Adipocyte (in vitro differentiated cells): ENCODE measurements at regions not wholly inside any gene's neighbourhood (a gene's known extent, or its start where the extent isn't known, plus 50 kb on each side); places are given as distances from the start of the nearest gene placed in this dataset.
"Not testable (repeated sequence)": the region's sequence is repeated elsewhere in the genome, so short reads cannot be mapped to it uniquely, and the experiment has no call there.

Source experiments
- DNase-seq: peaks from one replicate; pipeline ENCODE4 v3.0.0-alpha.2; 2015; ENCODE audit warnings: low read depth
- H3K27me3 ChIP-seq: replicated peaks from 2 replicates; pipeline ENCODE4 v1.7.0; 2013; ENCODE audit warnings: mild to moderate bottlenecking, low read length, moderate library complexity; ENCODE audit not compliant: control insufficient read depth, insufficient read depth
- H3K36me3 ChIP-seq: 2 replicates; pipeline ENCODE4 v1.7.0; 2013; ENCODE audit warnings: low read length, mild to moderate bottlenecking, moderate library complexity; ENCODE audit not compliant: control insufficient read depth, insufficient read depth, severe bottlenecking
- H3K4me1 ChIP-seq: 2 replicates; pipeline ENCODE4 v1.7.0; 2013; ENCODE audit warnings: mild to moderate bottlenecking, low read length, moderate library complexity; ENCODE audit not compliant: control insufficient read depth, insufficient read depth
- H3K4me3 ChIP-seq: 2 replicates; pipeline ENCODE4 v1.7.0; 2013; ENCODE audit warnings: mild to moderate bottlenecking, low read length, moderate library complexity
- H3K9ac ChIP-seq: 2 replicates; pipeline ENCODE4 v1.7.0; 2013; ENCODE audit warnings: mild to moderate bottlenecking, low read length, moderate library complexity
- H3K9me3 ChIP-seq: 2 replicates; pipeline ENCODE4 v1.7.0; 2013; ENCODE audit warnings: mild to moderate bottlenecking, low read length, moderate library complexity; ENCODE audit not compliant: control insufficient read depth

GRCh38 chr3:193822492-193823212 is 229.6 kb downstream of the OPA1 start:
- no peak overlapping the region for H3K9ac ChIP-seq
- H3K36me3 ChIP-seq: no peaks in the 10 kb centered on the region
- H3K4me3 ChIP-seq: no peak overlapping the region
- H3K4me1 ChIP-seq: peaks cover 17% of the 10 kb centered on the region
- no peak for DNase-seq
- peaks cover 9% of the 10 kb centered on the region for H3K27me3 ChIP-seq
- no peaks in the 10 kb centered on the region for H3K9me3 ChIP-seq

GRCh38 chr3:193823213-193823605 is 230.2 kb downstream of the OPA1 start:
- H3K9me3 ChIP-seq, H3K9ac ChIP-seq, H3K27me3 ChIP-seq, H3K36me3 ChIP-seq, H3K4me3 ChIP-seq, DNase-seq: not testable (repeated sequence)
- peaks cover 17% of the 10 kb centered on the region for H3K4me1 ChIP-seq

GRCh38 chr3:193824365-193824764 is 231.4 kb downstream of the OPA1 start:
- Histone ChIP-seq H3K36me3 (no peaks in the 10 kb centered on the region), H3K4me1 (peaks cover 17% of the 10 kb centered on the region), H3K27me3 (peaks cover 4% of the 10 kb centered on the region), H3K9ac (no peak overlapping the region), H3K4me3 (no peak overlapping the region), H3K9me3 (no peaks in the 10 kb centered on the region)
- DNase-seq: no peak

GRCh38 chr3:193825617-193826016 is 232.6 kb downstream of the OPA1 start:
- H3K36me3 ChIP-seq: no peaks in the 10 kb centered on the region
- no peaks in the 10 kb centered on the region for H3K9me3 ChIP-seq
- H3K27me3 ChIP-seq: peaks cover 3% of the 10 kb centered on the region
- no peak overlapping the region for H3K9ac ChIP-seq
- DNase-seq: no peak
- H3K4me3 ChIP-seq: no peak overlapping the region
- peaks cover 21% of the 10 kb centered on the region for H3K4me1 ChIP-seq

- Histone ChIP-seq H3K4me1 (peaks cover 21% of the 10 kb centered on the region), H3K9ac (peak overlapping the region; percentile 21), H3K4me3 (peak overlapping the region; percentile 20), H3K27me3 (peaks cover 3% of the 10 kb centered on the region), H3K9me3 (no peaks in the 10 kb centered on the region), H3K36me3 (no peaks in the 10 kb centered on the region)
- DNase-seq: peak; percentile 36
Observed at GRCh38 chr3:193826159-193826795, 233.3 kb downstream of the OPA1 start.

GRCh38 chr3:193827040-193827669 is 234.1 kb downstream of the OPA1 start:
- Histone ChIP-seq H3K4me1 (peaks cover 21% of the 10 kb centered on the region), H3K27me3 (peaks cover 3% of the 10 kb centered on the region), H3K9me3 (no peaks in the 10 kb centered on the region), H3K9ac (no peak overlapping the region), H3K4me3 (peak overlapping the region; percentile 6), H3K36me3 (no peaks in the 10 kb centered on the region)
- no peak for DNase-seq

DNA sequence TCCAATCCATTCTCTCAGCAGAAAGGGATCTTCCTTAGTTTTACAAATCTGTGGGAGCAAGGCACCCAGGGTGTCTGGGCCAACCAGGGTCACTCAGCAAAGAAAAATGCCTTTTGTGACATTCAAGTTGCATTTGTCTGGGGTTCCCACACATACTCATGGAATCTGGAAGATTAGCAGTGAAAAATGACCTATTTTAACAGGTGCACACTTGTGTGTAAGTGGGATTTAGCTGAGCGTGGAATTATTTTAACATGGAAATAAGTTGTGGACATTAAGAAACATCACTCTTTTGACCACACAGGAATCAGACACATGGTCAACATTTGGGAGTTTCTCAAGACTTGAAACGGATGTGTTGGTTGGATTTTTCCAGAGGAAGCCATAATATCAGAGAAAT is 234.9 kb downstream of the OPA1 start:
- H3K9me3 ChIP-seq: no peaks in the 10 kb centered on the region
- peaks cover 3% of the 10 kb centered on the region for H3K27me3 ChIP-seq
- no peak overlapping the region for H3K4me3 ChIP-seq
- H3K9ac ChIP-seq: no peak overlapping the region
- H3K4me1 ChIP-seq: peaks cover 21% of the 10 kb centered on the region
- no peaks in the 10 kb centered on the region for H3K36me3 ChIP-seq
- no peak for DNase-seq

DNA sequence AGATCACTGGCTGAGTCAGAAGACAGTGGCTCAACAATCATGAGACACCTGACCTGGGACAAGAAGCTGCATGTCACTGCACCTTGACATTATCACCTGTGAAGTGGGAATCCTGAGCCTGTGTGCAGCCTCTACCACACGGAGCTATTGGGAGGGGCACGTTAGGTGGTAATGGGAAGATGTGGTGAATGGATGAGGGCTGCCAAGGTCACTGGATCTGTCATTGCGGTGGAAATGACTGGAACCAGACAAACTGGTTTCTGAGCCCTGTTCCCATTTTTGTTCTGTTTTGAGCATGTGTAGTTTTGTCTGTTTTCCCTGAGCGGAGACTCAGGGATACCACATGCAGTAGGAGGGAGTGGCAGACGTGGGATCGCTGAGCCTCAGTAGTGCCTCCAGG is 235.5 kb downstream of the OPA1 start:
- Histone ChIP-seq H3K27me3 (peaks cover 4% of the 10 kb centered on the region), H3K4me1 (peaks cover 21% of the 10 kb centered on the region), H3K9ac (no peak overlapping the region), H3K9me3 (no peaks in the 10 kb centered on the region), H3K4me3 (no peak overlapping the region), H3K36me3 (no peaks in the 10 kb centered on the region)
- DNase-seq: no peak

DNA sequence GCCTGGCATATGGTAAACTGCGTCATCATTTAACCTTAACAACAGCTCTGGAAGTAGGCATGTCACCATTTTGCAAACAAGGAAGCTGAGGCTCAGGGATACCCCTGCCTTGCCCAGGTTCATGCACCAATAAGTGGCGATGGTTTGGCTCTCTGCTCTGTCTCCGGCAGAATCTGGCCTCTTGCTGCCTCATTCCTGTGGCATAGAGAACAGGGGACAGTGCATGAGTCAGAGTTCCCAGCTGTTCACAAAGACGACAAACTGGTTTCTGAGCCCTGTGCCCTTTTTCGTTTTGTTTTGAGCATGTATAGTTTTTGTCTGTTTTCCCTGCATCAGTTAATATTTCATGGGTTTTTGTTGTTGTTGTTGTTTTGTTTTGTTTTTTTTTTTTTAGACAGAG is 236.8 kb downstream of the OPA1 start:
- Histone ChIP-seq H3K4me1 (peaks cover 21% of the 10 kb centered on the region), H3K4me3 (no peak overlapping the region), H3K9ac (no peak overlapping the region), H3K9me3 (no peaks in the 10 kb centered on the region), H3K36me3 (no peaks in the 10 kb centered on the region), H3K27me3 (peaks cover 8% of the 10 kb centered on the region)
- DNase-seq: peak; percentile 30

- Histone ChIP-seq H3K27me3 (peaks cover 8% of the 10 kb centered on the region), H3K4me3 (no peak overlapping the region), H3K9ac (no peak overlapping the region), H3K36me3 (no peaks in the 10 kb centered on the region), H3K9me3 (no peaks in the 10 kb centered on the region), H3K4me1 (peaks cover 19% of the 10 kb centered on the region)
- no peak for DNase-seq
Observed at GRCh38 chr3:193830791-193831191, 237.8 kb downstream of the OPA1 start.

- H3K9ac ChIP-seq: no peak overlapping the region
- no peak for DNase-seq
- H3K9me3 ChIP-seq: no peaks in the 10 kb centered on the region
- H3K27me3 ChIP-seq: peaks cover 11% of the 10 kb centered on the region
- no peak overlapping the region for H3K4me3 ChIP-seq
- H3K4me1 ChIP-seq: peaks cover 10% of the 10 kb centered on the region
- H3K36me3 ChIP-seq: no peaks in the 10 kb centered on the region
Observed at GRCh38 chr3:193831495-193832455, 238.8 kb downstream of the OPA1 start.
